B cell (primary cell): ENCODE measurements at regions not wholly inside any gene's neighbourhood (a gene's known extent, or its start where the extent isn't known, plus 50 kb on each side); places are given as distances from the start of the nearest gene placed in this dataset.

Source experiments
- ATAC-seq: fragments of 200-7000 bp; cut with Tn5 transposase; one replicate; pipeline ENCODE4 v1.10.0; 2021; ENCODE audit warnings: low read depth, mild to moderate bottlenecking, moderate number of reproducible peaks, moderate library complexity
- CTCF ChIA-PET: fragments of 350-600 bp; sonication (Branson Sonifier 250); formaldehyde crosslinking; loops from one replicate; lab custom pipeline; 2021; ENCODE audit warnings: antibody characterized with exemption, inconsistent platforms; lab: Charles Lee
- POLR2A ChIA-PET: fragments of 350-600 bp; sonication (Branson Sonifier 250); formaldehyde crosslinking; loops from one replicate; lab custom pipeline; 2021; ENCODE audit warnings: antibody characterized with exemption; lab: Charles Lee
- DNase-seq: peaks from one replicate; pipeline ENCODE4 v3.0.0; 2013
- H2AFZ ChIP-seq: 2 replicates; pipeline ENCODE4 v1.6.1; 2012; ENCODE audit warnings: mild to moderate bottlenecking, low read depth, low read length; ENCODE audit not compliant: insufficient read depth, poor library complexity, severe bottlenecking
- H3K27ac ChIP-seq, 2 donors: 1 replicate in 1 of 2; 2 replicates in 1 of 2; pipeline ENCODE4 v1.5.1; 2012 to 2013; ENCODE audit warnings: low read length in 2 of 2, mild to moderate bottlenecking in 2 of 2, moderate library complexity in 1 of 2
- H3K27me3 ChIP-seq, 4 experiments: fragments of 200-600 bp in 1 of 4; sonication (generic) in 1 of 4; replicated peaks in 1 of 4; 1 replicate in 2 of 4; 2 replicates in 2 of 4; pipeline versions ENCODE4 v1.6.1 to v1.7.0; 2013 to 2016; ENCODE audit warnings: low read length in 3 of 4, mild to moderate bottlenecking in 2 of 4, mixed read lengths in 1 of 4, moderate library complexity in 1 of 4; ENCODE audit not compliant: insufficient read depth in 4 of 4, control insufficient read depth in 3 of 4; ENCODE audit errors: control extremely low read depth in 1 of 4
- H3K36me3 ChIP-seq, 2 experiments: replicated peaks in 1 of 2; 1 replicate in 1 of 2; 2 replicates in 1 of 2; pipeline versions ENCODE4 v1.6.1 to v1.7.1; 2013; ENCODE audit warnings: low read length in 1 of 2; ENCODE audit not compliant: insufficient read depth in 2 of 2, control insufficient read depth in 1 of 2; ENCODE audit errors: control extremely low read depth in 1 of 2, extremely low read depth in 1 of 2
- H3K4me1 ChIP-seq, 2 donors: fragments of 200-600 bp in 1 of 2; sonication (generic) in 1 of 2; 1 replicate in 1 of 2; 2 replicates in 1 of 2; pipeline versions ENCODE4 v1.5.1 to v1.6.1; 2013 to 2017; ENCODE audit warnings: low read length in 2 of 2; ENCODE audit not compliant: control insufficient read depth in 2 of 2, insufficient read depth in 2 of 2
- H3K4me2 ChIP-seq: replicated peaks from 2 replicates; pipeline ENCODE3; 2012; ENCODE audit warnings: mild to moderate bottlenecking, low read depth, low read length; ENCODE audit not compliant: poor library complexity, severe bottlenecking
- H3K4me3 ChIP-seq, 5 experiments: fragments of 200-600 bp in 1 of 5; sonication (generic) in 1 of 5; 1 replicate in 3 of 5; 2 replicates in 2 of 5; pipeline versions ENCODE4 v1.5.1 to v1.7.0; 2011 to 2016; ENCODE audit warnings: low read length in 4 of 5, mild to moderate bottlenecking in 4 of 5, low read depth in 2 of 5, control low read depth in 1 of 5, moderate library complexity in 1 of 5; ENCODE audit not compliant: insufficient read depth in 1 of 5; ENCODE audit errors: control extremely low read depth in 1 of 5, extremely low read depth in 1 of 5
- H3K79me2 ChIP-seq: fragments of 200-600 bp; sonication (generic); one replicate; pipeline ENCODE4 v1.6.0; 2016; ENCODE audit warnings: low read length; ENCODE audit not compliant: control insufficient read depth, insufficient read depth
- H3K9ac ChIP-seq: fragments of 200-600 bp; sonication (generic); 2 replicates; pipeline ENCODE4 v1.6.1; 2017; ENCODE audit warnings: mild to moderate bottlenecking, low read length, moderate library complexity
- H3K9me3 ChIP-seq, 3 donors: one replicate each; pipeline versions ENCODE4 v1.6.1 to v1.7.1; 2013; ENCODE audit warnings: low read length in 2 of 3; ENCODE audit not compliant: control insufficient read depth in 2 of 3, insufficient read depth in 1 of 3; ENCODE audit errors: control extremely low read depth in 1 of 3
- H4K20me1 ChIP-seq: 2 replicates; pipeline ENCODE4 v1.6.0; 2012; ENCODE audit warnings: mild to moderate bottlenecking, low read length; ENCODE audit not compliant: insufficient read depth, control insufficient read depth, poor library complexity, severe bottlenecking
- H3K27ac Mint-ChIP-seq: one replicate; pipeline ENCODE4 v1.8.0; 2021; ENCODE audit warnings: mixed read lengths
- H3K27me3 Mint-ChIP-seq: one replicate; pipeline ENCODE4 v1.8.0; 2021; ENCODE audit warnings: mixed read lengths
- H3K4me1 Mint-ChIP-seq: one replicate; pipeline ENCODE4 v1.8.0; 2021; ENCODE audit warnings: mixed read lengths
- H3K4me3 Mint-ChIP-seq: one replicate; pipeline ENCODE4 v1.8.0; 2021; ENCODE audit warnings: mixed read lengths
- H3K9me3 Mint-ChIP-seq: one replicate; pipeline ENCODE4 v1.8.0; 2022; ENCODE audit warnings: mixed read lengths; ENCODE audit not compliant: insufficient read depth
- CTCF ChIP-seq: fragments of 200-600 bp; IDR thresholded peaks from one replicate; pipeline ENCODE4 v1.8.0; 2022; ENCODE audit warnings: antibody characterized with exemption, mild to moderate bottlenecking
- EZH2 ChIP-seq: IDR thresholded peaks from 2 replicates; pipeline ENCODE4 v1.6.1; 2012; ENCODE audit warnings: borderline replicate concordance, low read depth, mild to moderate bottlenecking, moderate library complexity, low read length; ENCODE audit not compliant: insufficient read depth, poor library complexity, severe bottlenecking
- WGBS: methylation state at CpG from one replicate; pipeline ENCODE4 v1.1.5; 2013; ENCODE audit warnings: missing lambda C conversion rate; ENCODE audit not compliant: insufficient coverage; 5-methylcytosine and 5-hydroxymethylcytosine counted together
- intact Hi-C: fragments of 100-400 bp; cut with micrococcal nuclease; formaldehyde crosslinking; loops from one replicate; pipeline ENCODE4 v1.10.0; 2022

- no peaks in the 10 kb centered on the region for H3K4me1 ChIP-seq
- DNase-seq (no peak), ATAC-seq (no peak)
- Mint-ChIP-seq H3K27ac (no peak overlapping the region), H3K9me3 (no peaks in the 10 kb centered on the region), H3K4me3 (no peak overlapping the region), H3K4me1 (peaks cover 10% of the 10 kb centered on the region), H3K27me3 (peaks cover 3% of the 10 kb centered on the region)
- H3K4me2 ChIP-seq, result no peak overlapping the region
- H3K27me3 ChIP-seq, result no peaks in the 10 kb centered on the region
- no peak overlapping the region for H3K27ac ChIP-seq
- H2AFZ ChIP-seq, result peak overlapping the region; percentile 24
- no peak overlapping the region for H3K9ac ChIP-seq
- no peaks in the 10 kb centered on the region for H3K79me2 ChIP-seq
- no peaks in the 10 kb centered on the region for H4K20me1 ChIP-seq
- no peak for TF ChIP-seq CTCF
- no peak for TF ChIP-seq EZH2
- WGBS, result 92% methylated on average over 1 of the region's 7 CpGs
- no peak overlapping the region for H3K4me3 ChIP-seq
- H3K36me3 ChIP-seq, result no peaks in the 10 kb centered on the region
- ChIA-PET POLR2A (interaction anchor here (0.6 kb wide), 1 partner anchor 16 kb away, joined by 8 read pairs; no protein-coding TSS in a partner anchor), CTCF (no interaction called here)
- intact Hi-C loops, result no loop called here
- no peaks in the 10 kb centered on the region for H3K9me3 ChIP-seq
These were observed 396.2 kb downstream of the CD83 start for GRCh38 chr6:14513496-14514393.

GRCh38 chr6:14516956-14517355 is 399.4 kb downstream of the CD83 start:
- no peak overlapping the region for H3K27ac Mint-ChIP-seq
- TF ChIP-seq EZH2, result no peak
- TF ChIP-seq CTCF, result no peak
- Histone ChIP-seq H3K36me3 (no peaks in the 10 kb centered on the region), H3K9ac (no peak overlapping the region), H4K20me1 (no peaks in the 10 kb centered on the region), H3K27ac (no peak overlapping the region), H2AFZ (no peak overlapping the region), H3K4me2 (no peak overlapping the region), H3K4me3 (no peak overlapping the region), H3K27me3 (no peaks in the 10 kb centered on the region), H3K9me3 (peaks cover 0 to 12% (median 0%) of the 10 kb centered on the region in 3 donors), H3K79me2 (no peaks in the 10 kb centered on the region), H3K4me1 (no peaks in the 10 kb centered on the region)
- no peaks in the 10 kb centered on the region for H3K27me3 Mint-ChIP-seq
- POLR2A ChIA-PET, result no interaction called here
- H3K9me3 Mint-ChIP-seq, result no peaks in the 10 kb centered on the region
- CTCF ChIA-PET, result no interaction called here
- intact Hi-C loops, result no loop called here
- WGBS, result 87% methylated on average over 11 of the region's 11 CpGs
- no peak overlapping the region for H3K4me3 Mint-ChIP-seq
- peaks cover 10% of the 10 kb centered on the region for H3K4me1 Mint-ChIP-seq
- DNase-seq (no peak), ATAC-seq (no peak)
